ENCODE measurements at regions not wholly inside any gene's neighbourhood (a gene's known extent, or its start where the extent isn't known, plus 50 kb on each side); places are given as distances from the start of the nearest gene placed in this dataset.
A peak's percentile ranks its signal among the peaks of the same experiment; 100 is the strongest.
"Not testable (repeated sequence)": the region's sequence is repeated elsewhere in the genome, so short reads cannot be mapped to it uniquely, and the experiment has no call there.

GRCh38 chrX:1876041-1876440, 261.2 kb downstream of the ASMT start:
- Histone ChIP-seq H3K9me3 (ENCODE audit: insufficient read depth, low read depth, low read length) (0 out of 2 replicates have a peak, but pooled peaks cover 7% of the 10 kb centered on the region), H3K27me3 (ENCODE audit: insufficient read depth, low read length) (no peaks in the 10 kb centered on the region), H3K27ac (ENCODE audit: low read depth, low read length) (no peak overlapping the region), H3K4me3 (ENCODE audit: low read length) (no peak overlapping the region), H3K36me3 (ENCODE audit: insufficient read depth, low read length) (no peaks in the 10 kb centered on the region), H3K9ac (ENCODE audit: low read depth, low read length) (no peak overlapping the region), H3K4me1 (ENCODE audit: insufficient read depth, low read length) (no peaks in the 10 kb centered on the region)
- WGBS = 94% methylated on average over 7 of the region's 7 CpGs

GRCh38 chrX:1877780-1878179, 262.9 kb downstream of the ASMT start:
- no peak overlapping the region for H3K4me3 ChIP-seq (ENCODE audit: low read length)
- no peak overlapping the region for H3K9ac ChIP-seq (ENCODE audit: low read depth, low read length)
- 0 out of 2 replicates have a peak, but pooled peaks cover 7% of the 10 kb centered on the region for H3K9me3 ChIP-seq (ENCODE audit: insufficient read depth, low read depth, low read length)
- no peaks in the 10 kb centered on the region for H3K27me3 ChIP-seq (ENCODE audit: insufficient read depth, low read length)
- H3K36me3 ChIP-seq (ENCODE audit: insufficient read depth, low read length) = no peaks in the 10 kb centered on the region
- no peaks in the 10 kb centered on the region for H3K4me1 ChIP-seq (ENCODE audit: insufficient read depth, low read length)
- whole genome bisulfite sequencing = 89% methylated on average over 4 of the region's 7 CpGs
- H3K27ac ChIP-seq (ENCODE audit: low read depth, low read length) = no peak overlapping the region

GRCh38 chrX:1880884-1881817, 266.3 kb downstream of the ASMT start:
- WGBS = 93% methylated on average over 10 of the region's 10 CpGs
- peaks cover 16% of the 10 kb centered on the region; the same call in 1 of the 2 replicates for H3K9me3 ChIP-seq (ENCODE audit: insufficient read depth, low read depth, low read length)
- not testable (repeated sequence) for H3K36me3 ChIP-seq (ENCODE audit: insufficient read depth, low read length); H3K9ac ChIP-seq (ENCODE audit: low read depth, low read length); H3K27me3 ChIP-seq (ENCODE audit: insufficient read depth, low read length); H3K4me1 ChIP-seq (ENCODE audit: insufficient read depth, low read length); H3K4me3 ChIP-seq (ENCODE audit: low read length); H3K27ac ChIP-seq (ENCODE audit: low read depth, low read length)

GRCh38 chrX:1883772-1884171, 268.9 kb downstream of the ASMT start:
- H3K9ac ChIP-seq (ENCODE audit: low read depth, low read length) = no peak overlapping the region
- 79% methylated on average over 8 of the region's 8 CpGs for WGBS
- no peaks in the 10 kb centered on the region for H3K36me3 ChIP-seq (ENCODE audit: insufficient read depth, low read length)
- peaks cover 4% of the 10 kb centered on the region; the same call in 1 of the 2 replicates for H3K4me1 ChIP-seq (ENCODE audit: insufficient read depth, low read length)
- H3K9me3 ChIP-seq (ENCODE audit: insufficient read depth, low read depth, low read length) = peaks cover 22% of the 10 kb centered on the region; the same call in 1 of the 2 replicates
- no peaks in the 10 kb centered on the region for H3K27me3 ChIP-seq (ENCODE audit: insufficient read depth, low read length)
- H3K4me3 ChIP-seq (ENCODE audit: low read length) = no peak overlapping the region
- H3K27ac ChIP-seq (ENCODE audit: low read depth, low read length) = no peak overlapping the region

GRCh38 chrX:1884446-1884845, 269.6 kb downstream of the ASMT start:
- H3K36me3 ChIP-seq (ENCODE audit: insufficient read depth, low read length) = no peaks in the 10 kb centered on the region
- no peaks in the 10 kb centered on the region for H3K27me3 ChIP-seq (ENCODE audit: insufficient read depth, low read length)
- WGBS = 85% methylated on average over 1 of the region's 1 CpG
- H3K4me3 ChIP-seq (ENCODE audit: low read length) = no peak overlapping the region
- peaks cover 18% of the 10 kb centered on the region; the same call in 1 of the 2 replicates for H3K9me3 ChIP-seq (ENCODE audit: insufficient read depth, low read depth, low read length)
- peaks cover 4% of the 10 kb centered on the region; the same call in 1 of the 2 replicates for H3K4me1 ChIP-seq (ENCODE audit: insufficient read depth, low read length)
- H3K27ac ChIP-seq (ENCODE audit: low read depth, low read length) = no peak overlapping the region
- H3K9ac ChIP-seq (ENCODE audit: low read depth, low read length) = no peak overlapping the region

GRCh38 chrX:1885116-1885515, 270.3 kb downstream of the ASMT start:
- H3K9me3 ChIP-seq (ENCODE audit: insufficient read depth, low read depth, low read length) = peaks cover 15% of the 10 kb centered on the region; the same call in 1 of the 2 replicates
- no peak overlapping the region for H3K4me3 ChIP-seq (ENCODE audit: low read length)
- no peak overlapping the region for H3K9ac ChIP-seq (ENCODE audit: low read depth, low read length)
- WGBS = 92% methylated on average over 12 of the region's 12 CpGs
- peaks cover 4% of the 10 kb centered on the region; the same call in 1 of the 2 replicates for H3K4me1 ChIP-seq (ENCODE audit: insufficient read depth, low read length)
- H3K36me3 ChIP-seq (ENCODE audit: insufficient read depth, low read length) = no peaks in the 10 kb centered on the region
- H3K27ac ChIP-seq (ENCODE audit: low read depth, low read length) = no peak overlapping the region
- no peaks in the 10 kb centered on the region for H3K27me3 ChIP-seq (ENCODE audit: insufficient read depth, low read length)

GRCh38 chrX:1888305-1888704, 273.4 kb downstream of the ASMT start:
- 92% methylated on average over 9 of the region's 9 CpGs for WGBS
- not testable (repeated sequence) for H3K9ac ChIP-seq (ENCODE audit: low read depth, low read length); H3K4me3 ChIP-seq (ENCODE audit: low read length); H3K4me1 ChIP-seq (ENCODE audit: insufficient read depth, low read length); H3K27me3 ChIP-seq (ENCODE audit: insufficient read depth, low read length); H3K36me3 ChIP-seq (ENCODE audit: insufficient read depth, low read length)
- Histone ChIP-seq H3K9me3 (ENCODE audit: insufficient read depth, low read depth, low read length) (peaks cover 15% of the 10 kb centered on the region; the same call in 1 of the 2 replicates), H3K27ac (ENCODE audit: low read depth, low read length) (peak overlapping the region; percentile 27; the same call in 1 of the 2 replicates)

- Histone ChIP-seq H3K9ac (ENCODE audit: low read depth, low read length) (no peak overlapping the region), H3K4me1 (ENCODE audit: insufficient read depth, low read length) (no peaks in the 10 kb centered on the region), H3K9me3 (ENCODE audit: insufficient read depth, low read depth, low read length) (no peaks in the 10 kb centered on the region), H3K27ac (ENCODE audit: low read depth, low read length) (no peak overlapping the region), H3K36me3 (ENCODE audit: insufficient read depth, low read length) (no peaks in the 10 kb centered on the region), H3K4me3 (ENCODE audit: low read length) (no peak overlapping the region), H3K27me3 (ENCODE audit: insufficient read depth, low read length) (0 out of 2 replicates have a peak, but pooled peaks cover 2% of the 10 kb centered on the region)
- WGBS = 93% methylated on average over 9 of the region's 9 CpGs
Measured at GRCh38 chrX:1894026-1894294, 279.1 kb downstream of the ASMT start.

GRCh38 chrX:1894740-1895139, 279.9 kb downstream of the ASMT start:
- H3K27me3 ChIP-seq (ENCODE audit: insufficient read depth, low read length) = 0 out of 2 replicates have a peak, but pooled peaks cover 2% of the 10 kb centered on the region
- no peaks in the 10 kb centered on the region for H3K9me3 ChIP-seq (ENCODE audit: insufficient read depth, low read depth, low read length)
- H3K27ac ChIP-seq (ENCODE audit: low read depth, low read length) = no peak overlapping the region
- H3K36me3 ChIP-seq (ENCODE audit: insufficient read depth, low read length) = no peaks in the 10 kb centered on the region
- 86% methylated on average over 17 of the region's 17 CpGs for WGBS
- no peaks in the 10 kb centered on the region for H3K4me1 ChIP-seq (ENCODE audit: insufficient read depth, low read length)
- H3K4me3 ChIP-seq (ENCODE audit: low read length) = no peak overlapping the region
- no peak overlapping the region for H3K9ac ChIP-seq (ENCODE audit: low read depth, low read length)

- Histone ChIP-seq H3K27ac (ENCODE audit: low read depth, low read length) (no peak overlapping the region), H3K4me1 (ENCODE audit: insufficient read depth, low read length) (no peaks in the 10 kb centered on the region), H3K36me3 (ENCODE audit: insufficient read depth, low read length) (no peaks in the 10 kb centered on the region), H3K4me3 (ENCODE audit: low read length) (no peak overlapping the region), H3K9ac (ENCODE audit: low read depth, low read length) (no peak overlapping the region), H3K9me3 (ENCODE audit: insufficient read depth, low read depth, low read length) (no peaks in the 10 kb centered on the region), H3K27me3 (ENCODE audit: insufficient read depth, low read length) (0 out of 2 replicates have a peak, but pooled peaks cover 2% of the 10 kb centered on the region)
Measured at GRCh38 chrX:1895583-1895982, 280.7 kb downstream of the ASMT start.

- Histone ChIP-seq H3K27me3 (ENCODE audit: insufficient read depth, low read length) (no peaks in the 10 kb centered on the region), H3K4me3 (ENCODE audit: low read length) (no peak overlapping the region), H3K4me1 (ENCODE audit: insufficient read depth, low read length) (no peaks in the 10 kb centered on the region; the same call in 1 of the 2 replicates), H3K9ac (ENCODE audit: low read depth, low read length) (no peak overlapping the region), H3K36me3 (ENCODE audit: insufficient read depth, low read length) (no peaks in the 10 kb centered on the region), H3K27ac (ENCODE audit: low read depth, low read length) (no peak overlapping the region), H3K9me3 (ENCODE audit: insufficient read depth, low read depth, low read length) (no peaks in the 10 kb centered on the region)
- WGBS = 77% methylated on average over 12 of the region's 12 CpGs
Measured at GRCh38 chrX:1899841-1900240, 285.0 kb downstream of the ASMT start.

All from HUES64 (cell line).